ENCODE measurements at regions not wholly inside any gene's neighbourhood (a gene's known extent, or its start where the extent isn't known, plus 50 kb on each side); places are given as distances from the start of the nearest gene placed in this dataset.

- H3K9ac ChIP-seq = no peak overlapping the region
- POLR2A ChIA-PET = no interaction called here
- TF ChIP-seq GATA2 (CRISPR knock-in tag; IDR thresholded peaks at IDR 0.05) (no peak), NRF1 (IDR thresholded peaks at IDR 0.05; ENCODE audit: low read depth, low read length) (no peak), POLR2AphosphoS5 (IDR thresholded peaks at IDR 0.05; ENCODE audit: low read depth, low read length) (no peak), JUND (IDR thresholded peaks at IDR 0.05) (no peak), PBX3 (IDR thresholded peaks at IDR 0.05) (no peak)
- H2AFZ ChIP-seq (ENCODE audit: low read depth) = no peak overlapping the region
- no peak overlapping the region for H3K4me2 ChIP-seq
- no peaks in the 10 kb centered on the region for H3K79me2 ChIP-seq (ENCODE audit: insufficient read depth)
- no peaks in the 10 kb centered on the region for H3F3A ChIP-seq (replicated peaks; ENCODE audit: insufficient read depth)
- no peak overlapping the region for H3K27ac ChIP-seq (ENCODE audit: low read depth in 2 of 2, low read length in 1 of 2)
- H3K9me2 ChIP-seq = no peaks in the 10 kb centered on the region
- no peaks in the 10 kb centered on the region for H3K36me3 ChIP-seq (replicated peaks in 1 of 2; ENCODE audit: control insufficient read depth in 1 of 2, insufficient read depth in 2 of 2, low read length in 1 of 2)
- CTCF ChIA-PET = no interaction called here
- H3K4me3 ChIP-seq (ENCODE audit: low read depth in 2 of 2, low read length in 1 of 2) = no peak overlapping the region
- no peaks in the 10 kb centered on the region for H3K27me3 ChIP-seq (ENCODE audit: insufficient read depth)
- no peak for DNase-seq
- H3K4me1 ChIP-seq (ENCODE audit: control insufficient read depth in 1 of 2, insufficient read depth in 2 of 2, low read depth in 1 of 2, low read length in 1 of 2) = no peaks in the 10 kb centered on the region
- no peaks in the 10 kb centered on the region for H3K9me3 ChIP-seq
- H4K20me1 ChIP-seq (ENCODE audit: insufficient read depth) = no peaks in the 10 kb centered on the region
Measured at GRCh38 chr2:107731435-107731834, 95.3 kb upstream of the RGPD4 start.

GRCh38 chr2:107735201-107735600, 91.5 kb upstream of the RGPD4 start:
- 53% methylated on average over 2 of the region's 2 CpGs for WGBS (ENCODE audit: low lambda C conversion rate)
- H3K4me3 ChIP-seq (ENCODE audit: low read depth in 2 of 2, low read length in 1 of 2) = no peak overlapping the region; a peak in 1 of 4 replicates
- H3K9ac ChIP-seq = no peak overlapping the region
- TF ChIP-seq ZBTB33 (IDR thresholded peaks at IDR 0.05; ENCODE audit: borderline replicate concordance, low read depth) (no peak), RAD21 (IDR thresholded peaks at IDR 0.05; ENCODE audit: low read length) (no peak), CTCF (IDR thresholded peaks at IDR 0.05) (no peak), MAX (IDR thresholded peaks at IDR 0.05; ENCODE audit: low read depth) (no peak), IRF3 (IDR thresholded peaks at IDR 0.05; ENCODE audit: low read depth, low read length) (no peak), JUND (IDR thresholded peaks at IDR 0.05) (no peak), MXI1 (IDR thresholded peaks at IDR 0.05; ENCODE audit: low read depth, low read length) (no peak), SIN3A (IDR thresholded peaks at IDR 0.05; ENCODE audit: borderline replicate concordance, low read depth, low read length) (no peak), GABPA (IDR thresholded peaks at IDR 0.05; ENCODE audit: low read depth) (no peak), MEF2A (IDR thresholded peaks at IDR 0.05; ENCODE audit: borderline replicate concordance, low read depth) (no peak)
- no peaks in the 10 kb centered on the region for H3F3A ChIP-seq (replicated peaks; ENCODE audit: insufficient read depth)
- H3K79me2 ChIP-seq (ENCODE audit: insufficient read depth) = no peaks in the 10 kb centered on the region
- DNase-seq = no peak
- ChIA-PET CTCF (interaction anchor here (1.5 kb wide), 1 partner anchor 37 kb away, joined by 3 read pairs; no protein-coding TSS in a partner anchor), POLR2A (no interaction called here)
- H3K4me2 ChIP-seq = no peak overlapping the region
- no peaks in the 10 kb centered on the region for H3K27me3 ChIP-seq (ENCODE audit: insufficient read depth)
- no peaks in the 10 kb centered on the region for H3K9me3 ChIP-seq
- H3K4me1 ChIP-seq (ENCODE audit: control insufficient read depth in 1 of 2, insufficient read depth in 2 of 2, low read depth in 1 of 2, low read length in 1 of 2) = no peaks in the 10 kb centered on the region
- no peaks in the 10 kb centered on the region for H3K36me3 ChIP-seq (replicated peaks in 1 of 2; ENCODE audit: control insufficient read depth in 1 of 2, insufficient read depth in 2 of 2, low read length in 1 of 2)
- H3K27ac ChIP-seq (ENCODE audit: low read depth in 2 of 2, low read length in 1 of 2) = no peak overlapping the region
- no peaks in the 10 kb centered on the region for H4K20me1 ChIP-seq (ENCODE audit: insufficient read depth)
- no peak overlapping the region for H2AFZ ChIP-seq (ENCODE audit: low read depth)
- H3K9me2 ChIP-seq = no peaks in the 10 kb centered on the region

All from SK-N-SH (cell line).